ENCODE measurements at regions not wholly inside any gene's neighbourhood (a gene's known extent, or its start where the extent isn't known, plus 50 kb on each side); places are given as distances from the start of the nearest gene placed in this dataset.
"Not testable (repeated sequence)": the region's sequence is repeated elsewhere in the genome, so short reads cannot be mapped to it uniquely, and the experiment has no call there.

DNA sequence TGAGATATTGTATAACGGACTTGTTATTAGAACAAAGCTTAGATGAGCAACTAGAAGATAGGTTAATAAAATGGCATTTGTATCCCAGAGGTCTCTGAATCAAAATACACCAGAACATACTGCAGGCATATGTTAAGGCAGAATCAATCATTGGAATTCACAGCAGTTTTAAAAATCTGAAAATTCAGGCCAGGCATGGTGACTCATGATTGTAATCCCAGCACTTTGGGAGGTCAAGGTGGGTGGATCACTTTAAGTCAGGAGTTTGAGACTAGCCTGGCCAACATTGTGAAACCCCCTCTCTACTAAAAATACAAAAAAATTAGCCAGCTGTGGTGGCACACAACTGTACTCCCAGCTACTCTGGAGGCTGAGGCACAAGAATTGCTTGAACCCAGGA is 405.2 kb downstream of the ZEB2 start:
- no peak for DNase-seq

DNA sequence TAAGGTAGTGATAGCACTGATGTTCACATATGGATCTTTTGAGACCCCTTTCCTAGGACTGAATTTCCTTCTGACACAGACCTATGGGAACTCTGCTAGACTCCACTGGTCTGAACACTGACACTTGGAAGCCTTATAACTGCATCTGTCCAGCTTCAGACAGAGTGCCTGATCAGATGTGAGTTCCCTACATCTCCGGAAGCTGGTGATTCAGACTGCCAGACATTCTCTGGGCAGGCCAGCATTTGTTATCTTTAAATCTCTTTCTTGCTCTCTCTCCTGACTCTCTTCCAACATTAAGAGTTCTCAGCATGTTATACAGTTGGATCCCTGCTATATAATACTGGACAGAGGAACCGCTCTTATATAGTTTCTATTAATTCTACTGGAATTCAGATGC is 408.5 kb downstream of the ZEB2 start:
- no peak for DNase-seq

DNA sequence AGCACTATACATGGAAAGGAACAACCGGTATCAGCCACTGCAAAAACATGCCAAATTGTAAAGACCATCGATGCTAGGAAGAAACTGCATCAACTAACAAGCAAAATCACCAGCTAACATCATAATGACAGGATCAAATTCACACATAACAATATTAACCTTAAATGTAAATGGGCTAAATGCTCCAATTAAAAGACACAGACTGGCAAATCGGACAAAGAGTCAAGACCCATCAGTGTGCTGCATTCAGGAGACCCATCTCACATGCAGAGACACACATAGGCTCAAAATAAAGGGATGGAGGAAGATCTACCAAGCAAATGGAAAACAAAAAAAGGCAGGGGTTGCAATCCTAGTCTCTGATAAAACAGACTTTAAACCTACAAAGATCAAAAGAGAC is 413.8 kb downstream of the ZEB2 start:
- DNase-seq: not testable (repeated sequence)

DNA sequence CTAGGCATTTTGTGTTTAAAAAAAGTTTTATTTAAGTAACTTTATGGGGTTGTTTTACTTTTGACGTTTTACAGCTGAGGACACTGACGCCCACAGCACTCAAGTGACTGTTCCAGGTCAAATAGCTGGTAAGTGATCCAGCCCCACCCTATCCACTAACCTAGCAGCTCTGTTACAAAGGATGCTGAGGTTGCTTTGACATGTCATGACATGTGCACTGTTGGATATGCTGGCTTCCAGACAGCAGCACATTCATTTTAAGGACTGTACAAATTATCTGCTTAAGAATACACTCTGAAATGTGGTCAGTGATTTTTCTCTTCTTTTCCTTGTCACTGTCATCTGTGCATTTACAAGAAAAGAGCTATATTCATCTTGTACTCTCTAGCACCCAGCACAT is 417.5 kb downstream of the ZEB2 start:
- no peak for DNase-seq

DNA sequence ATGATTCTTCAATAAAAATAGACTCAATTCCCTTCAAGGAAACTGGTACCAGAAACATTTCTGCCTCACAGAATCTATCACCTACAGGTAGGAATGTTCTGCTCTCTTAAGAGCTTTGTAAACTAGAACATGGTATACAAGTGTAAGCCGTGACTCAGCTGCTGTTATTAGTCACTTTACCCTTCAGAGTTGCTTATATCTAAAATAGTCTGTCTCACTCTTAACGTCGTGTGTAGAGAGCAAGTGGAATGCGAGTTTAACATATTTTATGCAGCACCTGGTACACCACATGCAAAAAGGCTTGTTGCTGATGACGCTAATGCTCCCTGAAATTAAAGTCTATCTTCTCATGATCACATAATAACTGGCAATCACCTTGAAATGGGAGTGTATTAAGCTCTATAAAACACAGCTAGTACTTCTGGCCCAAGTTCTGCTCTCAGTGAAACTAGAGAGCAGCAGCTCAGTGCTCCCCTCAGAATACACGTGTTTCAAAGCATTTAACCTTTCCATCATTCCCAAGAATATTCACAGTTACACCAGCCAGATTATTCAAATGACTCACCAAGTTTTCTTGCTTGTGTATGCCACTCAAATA is 420.0 kb downstream of the ZEB2 start:
- no peak for DNase-seq

DNA sequence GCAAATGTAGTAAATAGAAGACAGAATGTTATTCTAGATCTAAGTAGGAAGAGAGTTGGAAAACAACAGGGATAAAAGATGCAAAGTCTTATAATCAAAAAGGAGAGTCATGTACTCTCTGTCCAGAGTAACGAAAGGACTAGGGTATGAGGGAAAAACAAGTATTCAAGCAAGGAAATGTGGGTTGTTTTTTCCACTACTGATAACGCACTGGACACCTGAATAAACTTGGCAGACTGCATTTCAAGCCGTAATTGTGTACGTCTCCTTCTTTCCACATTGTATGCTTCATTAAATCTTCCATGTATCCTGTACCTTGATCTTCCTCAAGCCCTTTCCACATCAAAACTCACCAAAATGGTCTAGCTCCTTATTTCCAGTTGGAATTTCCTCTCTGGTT is 420.6 kb downstream of the ZEB2 start:
- no peak for DNase-seq

DNA sequence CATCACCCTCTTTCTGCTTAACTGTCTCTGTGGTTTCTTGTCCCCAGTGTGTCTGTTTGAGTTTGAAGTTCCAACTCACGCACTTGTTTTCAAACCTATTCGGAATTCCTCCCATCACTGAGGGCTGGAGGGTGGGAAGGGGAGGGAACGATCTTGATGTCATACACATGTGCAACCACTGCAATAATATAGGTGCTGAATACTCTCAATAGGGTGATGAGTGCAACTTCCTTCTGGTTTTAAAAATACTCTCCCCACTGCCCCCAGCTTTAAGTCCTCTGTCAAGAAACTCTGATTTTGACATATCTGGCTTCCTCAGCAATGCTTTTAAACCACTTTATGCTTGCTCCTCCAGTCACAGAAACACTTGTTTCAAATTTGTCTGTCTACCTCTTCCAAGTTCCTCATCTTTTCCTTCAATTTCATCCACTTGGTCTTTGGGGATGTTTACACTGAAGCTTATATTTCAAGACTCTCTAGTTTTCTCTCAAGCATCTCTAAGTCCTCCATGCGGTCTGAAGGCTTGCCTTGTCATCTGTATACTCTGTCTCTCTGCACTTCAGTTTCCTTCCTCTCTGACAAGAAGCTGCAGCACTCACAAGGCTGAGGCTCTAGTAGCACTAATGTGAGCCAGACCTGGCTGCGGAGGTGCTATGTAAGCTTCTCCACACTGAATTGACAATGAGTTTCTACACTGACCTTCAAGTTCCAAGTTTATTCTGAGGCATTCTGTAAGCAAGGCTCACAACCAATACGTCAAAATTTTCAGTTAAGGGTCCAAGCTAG is 422.3 kb downstream of the ZEB2 start:
- no peak for DNase-seq

DNA sequence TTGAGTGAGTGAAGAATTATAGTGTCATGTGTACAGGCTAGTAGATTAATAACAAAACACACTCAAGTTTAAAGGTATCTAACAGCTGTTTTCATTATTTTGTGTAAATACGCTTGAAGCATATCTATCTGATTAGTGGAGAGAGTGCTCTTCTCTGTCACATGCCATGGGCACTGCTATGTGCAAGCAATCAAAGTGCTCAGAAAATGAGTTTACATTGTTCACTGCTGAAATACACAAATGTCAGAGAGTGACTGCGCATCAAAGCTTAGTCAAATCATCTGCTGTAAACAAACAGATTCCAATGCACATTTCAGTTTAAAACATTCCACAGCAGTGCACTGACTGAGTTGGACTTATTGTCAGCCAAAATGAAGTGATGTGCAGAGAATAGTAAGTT is 423.4 kb downstream of the ZEB2 start:
- no peak for DNase-seq

DNA sequence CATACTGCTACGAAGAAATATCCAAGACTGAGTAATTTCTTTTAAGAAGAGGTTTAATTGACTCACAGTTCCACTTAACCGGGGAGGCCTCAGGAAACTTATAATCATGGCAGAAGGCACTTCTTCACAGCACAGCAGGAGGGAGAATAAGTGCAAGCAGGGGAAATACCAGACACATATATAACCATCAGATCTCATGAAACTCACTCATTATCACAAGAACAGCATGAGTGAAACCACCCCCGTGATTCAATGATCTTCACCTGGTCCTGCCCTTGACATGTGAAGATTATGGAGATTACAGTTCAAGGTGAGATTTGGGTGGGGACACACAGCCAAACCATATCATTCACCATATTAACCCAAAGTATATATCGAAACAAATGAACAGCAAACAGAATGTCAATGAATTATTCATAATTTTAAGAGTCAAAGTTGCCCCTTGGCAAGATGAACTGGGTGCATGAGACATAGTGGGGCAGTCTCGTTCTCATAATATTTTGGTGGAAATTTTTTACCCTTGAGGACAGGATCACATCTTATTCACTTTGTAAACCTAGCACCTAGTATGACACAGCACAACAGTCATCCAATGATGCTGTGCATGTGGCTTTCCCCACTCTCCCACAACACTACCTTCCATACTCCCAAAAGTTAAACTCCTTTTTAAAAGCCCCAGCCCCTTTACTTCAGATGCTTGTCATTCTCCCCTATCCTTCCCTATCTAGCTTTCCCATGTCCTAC is 425.3 kb downstream of the ZEB2 start:
- no peak for DNase-seq

DNA sequence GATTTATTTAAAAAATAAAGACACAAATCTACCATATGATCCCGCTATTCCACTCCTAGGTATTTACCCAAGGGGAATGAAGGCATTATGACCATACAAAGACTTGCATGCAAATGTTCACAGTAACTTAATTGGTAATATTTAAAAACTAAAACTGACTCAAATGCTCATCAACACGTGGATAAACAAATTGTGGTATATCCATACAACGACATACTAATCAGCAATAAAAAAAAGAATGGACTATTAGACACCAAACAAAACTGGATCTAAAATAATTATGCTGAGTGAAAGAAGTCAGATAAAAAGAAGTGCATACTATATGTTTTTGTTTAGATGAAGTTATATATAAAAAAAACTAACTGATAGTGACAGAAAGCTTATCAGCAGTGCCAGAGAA is 428.3 kb downstream of the ZEB2 start:
- no peak for DNase-seq

DNA sequence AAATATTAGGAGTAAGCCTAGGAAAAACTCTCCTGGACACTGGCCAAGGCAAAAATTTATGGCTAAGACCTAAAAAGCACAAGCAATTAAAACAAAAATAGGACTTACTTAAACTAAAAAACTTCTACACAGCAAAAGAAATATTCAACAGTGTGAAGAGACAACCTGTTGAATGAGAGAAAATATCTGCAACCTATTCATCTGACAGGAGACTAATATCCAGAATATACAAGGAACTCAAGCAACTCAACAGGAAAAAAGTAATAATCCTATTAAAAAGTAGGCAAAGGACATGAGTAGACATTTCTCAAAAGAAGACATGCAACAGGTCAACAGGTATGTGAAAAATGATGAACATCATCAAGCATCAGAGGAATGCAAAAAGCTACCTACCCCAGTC is 431.1 kb downstream of the ZEB2 start:
- no peak for DNase-seq

DNA sequence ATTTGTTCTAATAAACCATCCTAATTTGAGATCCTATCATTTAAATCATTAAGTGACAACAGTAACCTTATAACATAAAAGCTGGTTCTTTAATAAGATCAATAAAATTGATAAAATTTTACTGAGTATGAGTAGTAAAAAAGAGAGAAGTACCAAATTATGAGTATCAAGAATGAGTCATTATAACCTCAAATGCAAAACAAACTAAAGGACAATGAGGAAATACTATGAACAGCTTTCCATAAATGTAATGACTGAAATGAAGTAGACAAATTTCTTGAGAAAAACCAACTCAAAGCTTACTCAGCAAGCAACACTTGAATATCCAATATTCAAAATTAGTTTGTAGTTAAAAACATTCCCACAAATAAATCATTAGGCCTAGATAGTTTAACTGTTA is 433.0 kb downstream of the ZEB2 start:
- DNase-seq: no peak

DNA sequence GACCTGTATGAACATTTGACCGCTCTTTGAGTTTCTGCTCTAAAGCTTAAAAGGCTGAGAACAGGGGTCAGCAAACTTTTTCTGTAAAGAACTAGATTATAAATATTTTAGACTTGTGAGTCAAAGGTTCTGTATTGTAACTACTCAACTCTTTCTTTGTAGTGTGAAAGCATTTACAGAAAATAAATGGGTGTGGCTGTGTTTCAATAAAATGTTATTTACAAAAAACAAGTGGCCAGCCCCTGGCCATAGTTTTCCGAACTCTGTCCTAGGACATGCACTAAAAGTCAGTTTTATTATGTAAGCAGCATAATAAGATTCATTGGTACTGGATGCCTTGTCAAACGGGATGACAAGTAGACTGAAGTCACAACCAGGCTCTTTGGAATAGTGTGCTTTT is 434.9 kb downstream of the ZEB2 start:
- no peak for DNase-seq

DNA sequence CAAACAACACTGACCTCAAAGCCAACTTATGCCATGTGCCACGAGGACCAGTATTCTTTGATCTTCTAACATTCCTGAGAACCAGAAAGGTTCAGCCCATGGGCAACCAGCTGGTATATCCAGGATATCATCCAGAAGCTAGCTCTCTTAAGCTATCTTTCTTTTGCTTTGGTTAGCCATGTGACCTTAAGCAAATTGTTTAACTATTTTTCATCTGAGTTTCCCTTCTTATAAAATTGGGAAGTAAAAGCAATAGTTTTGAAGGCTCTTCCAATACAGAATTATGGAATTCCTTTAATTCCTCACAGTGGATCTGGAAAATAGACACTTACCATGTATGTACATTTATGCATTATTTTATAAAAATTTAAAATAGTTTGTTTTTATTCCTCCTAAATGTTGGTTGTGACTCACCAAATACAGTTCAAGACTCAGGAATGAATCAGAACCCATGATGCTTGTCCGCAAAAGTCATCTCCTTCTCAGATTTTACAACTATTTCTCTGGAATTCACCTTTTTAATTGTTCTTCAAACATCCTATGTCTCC is 435.7 kb downstream of the ZEB2 start:
- no peak for DNase-seq

DNA sequence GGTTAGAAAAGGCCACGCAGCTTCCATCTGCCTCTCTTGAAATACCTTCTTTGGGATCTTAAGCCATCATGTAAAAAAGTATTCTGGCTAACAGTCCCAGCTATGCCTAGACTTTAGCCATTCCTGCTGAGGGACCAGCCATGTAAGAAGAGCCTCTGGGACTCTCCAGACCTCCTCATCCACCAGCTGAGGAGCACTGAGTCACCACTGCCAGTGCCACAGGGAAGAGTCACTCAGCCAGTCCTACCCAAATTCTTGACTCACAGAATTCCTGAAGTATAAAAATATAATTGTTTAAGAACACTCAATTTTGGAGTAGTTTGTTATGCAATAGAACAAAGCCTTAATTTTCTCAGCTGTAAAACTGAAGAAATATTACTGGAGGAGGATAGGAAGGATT is 436.7 kb downstream of the ZEB2 start:
- DNase-seq: no peak

DNA sequence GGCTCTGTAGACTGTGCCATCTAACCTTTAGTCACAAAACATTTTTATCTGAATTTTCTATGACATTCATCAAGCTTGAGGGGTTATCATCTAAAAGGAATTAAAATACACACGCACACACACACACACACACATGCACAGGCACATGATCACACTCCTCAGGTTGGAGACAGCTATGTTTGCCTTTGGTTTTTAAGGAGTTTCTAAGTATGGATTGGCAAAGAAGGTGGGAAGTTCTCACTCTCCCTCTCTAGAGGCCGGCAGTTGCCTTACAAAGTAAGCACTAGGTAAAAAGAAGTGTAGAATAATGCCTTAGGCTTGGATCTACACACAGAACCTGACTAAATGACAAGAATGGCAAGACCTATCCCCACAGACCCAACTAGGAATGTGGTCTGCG is 437.1 kb downstream of the ZEB2 start:
- no peak for DNase-seq

DNA sequence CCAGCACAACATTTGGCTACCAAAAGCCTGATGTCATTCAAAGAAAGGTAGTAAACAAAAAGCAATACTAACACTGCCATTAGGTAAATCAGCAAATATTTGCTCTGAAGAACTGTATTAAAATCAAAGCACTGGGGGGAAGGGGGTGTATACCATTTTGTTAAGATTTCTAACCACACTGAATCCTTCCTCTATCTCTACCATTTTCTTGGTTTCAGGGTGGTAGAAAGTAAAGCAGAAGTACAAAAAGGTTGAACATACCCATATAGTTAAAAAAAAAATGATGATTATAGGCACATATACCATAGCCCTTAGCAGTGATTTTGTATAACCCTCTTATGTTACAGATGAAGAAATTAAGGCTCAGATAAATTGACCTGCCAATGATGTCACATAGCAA is 437.6 kb downstream of the ZEB2 start:
- no peak for DNase-seq

DNA sequence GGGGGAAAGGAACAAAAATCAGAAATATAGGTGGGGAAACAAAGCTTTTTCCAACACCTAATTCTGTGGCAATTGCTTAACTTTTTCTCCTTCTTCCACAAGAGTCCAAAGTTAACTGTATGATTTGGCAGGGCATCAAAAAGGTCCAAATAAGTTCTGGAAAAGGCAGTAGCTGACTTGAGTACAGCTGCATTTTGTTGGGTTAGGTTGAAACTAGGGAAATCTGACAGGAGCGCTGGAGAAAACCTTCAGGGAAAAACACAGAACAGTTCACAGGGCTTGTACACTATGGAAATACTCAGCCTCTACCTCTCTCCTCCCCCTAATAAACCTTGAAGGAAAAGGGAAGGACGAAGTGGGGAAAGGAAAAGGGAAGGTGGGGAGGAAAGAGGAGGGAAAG is 438.6 kb downstream of the ZEB2 start:
- DNase-seq: no peak

DNA sequence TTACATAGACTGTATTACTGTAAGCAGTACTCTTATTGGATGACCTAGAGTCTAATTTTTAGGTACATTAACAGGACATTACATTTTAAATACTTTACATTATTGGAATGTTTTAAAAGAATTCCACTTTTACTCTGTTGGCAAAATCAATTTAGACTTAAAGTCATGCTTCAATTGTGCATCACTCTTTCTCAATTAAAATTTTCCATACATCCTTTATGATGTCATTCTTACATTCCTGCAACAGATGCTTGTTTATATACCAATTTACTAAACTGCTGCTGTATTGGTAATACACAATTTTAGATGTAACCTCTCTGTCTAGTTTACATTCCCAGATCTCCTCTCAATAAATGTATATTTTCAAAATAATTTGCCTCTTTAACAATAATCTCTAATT is 440.1 kb downstream of the ZEB2 start:
- DNase-seq: no peak

DNA sequence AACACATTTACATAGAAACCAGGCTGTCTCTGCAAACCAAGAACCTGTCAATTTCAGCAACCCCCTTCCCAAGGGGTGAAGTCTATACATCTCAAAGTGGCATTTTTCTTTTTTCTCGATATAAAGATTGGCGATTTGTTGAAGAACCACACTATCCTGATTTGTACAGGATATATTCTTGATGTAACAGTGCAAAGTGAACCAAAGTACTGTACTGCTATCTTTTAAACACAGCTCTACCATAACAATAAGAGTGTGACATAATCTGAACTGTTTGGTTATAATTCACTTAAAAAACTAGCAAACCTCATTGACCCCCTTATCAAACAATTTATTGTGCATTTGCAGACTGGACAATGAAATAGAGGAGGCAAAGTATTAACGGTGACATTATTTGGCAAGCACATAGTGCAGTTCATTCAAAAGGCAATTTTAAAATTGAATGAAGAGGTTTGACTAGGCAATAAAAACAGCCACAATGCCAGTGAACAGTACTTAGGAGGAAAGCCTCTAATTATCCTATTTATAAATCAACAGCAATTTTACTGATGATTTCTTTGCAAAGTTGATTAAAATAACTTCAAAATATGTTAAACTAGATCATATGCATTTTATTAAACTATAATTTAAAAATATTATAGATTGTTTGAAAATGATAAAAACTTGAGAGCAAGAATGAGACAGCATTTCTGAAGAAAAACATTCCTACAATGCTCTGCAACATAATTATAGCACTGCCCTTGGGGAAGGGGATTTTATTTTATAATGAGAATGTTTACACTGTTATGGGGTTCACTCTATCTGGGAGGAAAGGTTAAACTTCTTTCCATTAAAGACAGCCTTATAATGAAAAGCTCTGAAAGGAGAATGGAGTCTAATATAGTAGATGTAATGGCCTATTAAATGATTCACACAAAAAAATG is 440.9 kb downstream of the ZEB2 start:
- no peak for DNase-seq

DNA sequence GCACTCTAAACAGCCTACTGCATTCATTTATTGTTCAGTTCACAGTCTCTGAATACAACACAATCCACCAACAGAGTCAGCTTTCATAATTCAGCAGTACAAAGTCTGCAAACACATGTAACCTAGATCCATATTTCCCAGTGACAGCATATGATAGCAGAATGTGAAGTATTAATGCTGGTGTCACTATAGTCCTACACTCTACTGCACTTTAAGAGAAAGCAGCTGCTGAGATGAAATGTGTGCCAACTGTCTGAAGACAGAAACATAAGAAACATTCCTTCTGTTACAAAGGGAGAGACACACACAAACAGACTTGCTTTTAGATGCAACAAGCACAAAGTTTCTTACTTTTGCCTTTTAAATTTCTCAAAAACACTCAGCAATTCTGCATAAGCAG is 441.8 kb downstream of the ZEB2 start:
- DNase-seq: no peak

DNA sequence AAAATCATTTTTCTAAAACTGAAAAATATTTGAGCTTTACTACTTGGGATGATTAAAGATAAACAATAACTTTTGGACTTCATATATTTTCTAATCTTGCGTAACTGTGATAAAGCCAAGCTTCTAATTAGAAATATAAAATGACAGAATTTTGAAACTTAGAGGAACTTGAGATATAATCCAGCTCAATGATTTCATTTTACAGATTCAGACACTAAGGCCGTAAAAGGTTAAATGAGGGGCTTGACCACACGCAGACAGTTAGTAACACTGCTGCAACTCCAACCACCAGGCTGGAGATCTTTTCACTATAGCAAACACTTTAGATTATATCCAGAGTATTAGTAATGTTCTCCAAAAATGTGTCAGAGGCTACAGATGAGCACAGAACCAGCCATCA is 445.5 kb downstream of the ZEB2 start:
- no peak for DNase-seq

DNA sequence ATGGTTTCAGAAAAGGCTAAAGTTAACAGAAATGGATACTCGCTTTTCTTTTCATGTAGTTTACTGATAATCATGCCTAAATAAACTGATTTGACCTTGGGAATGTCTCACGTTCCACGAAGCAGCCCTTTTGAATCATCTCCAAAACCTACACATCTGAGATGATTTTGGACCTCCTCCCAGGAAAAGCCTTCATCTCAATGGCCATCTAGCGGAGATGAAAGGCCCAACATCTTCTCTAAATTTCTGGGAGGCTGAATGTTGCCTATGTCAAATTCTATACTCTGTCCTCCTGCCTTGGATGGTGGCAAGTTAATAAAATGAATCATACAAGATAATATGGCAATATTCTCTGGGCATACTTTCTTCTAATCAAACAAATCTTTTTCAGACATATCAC is 448.5 kb downstream of the ZEB2 start:
- DNase-seq: no peak

Measured in activated CD4-positive, CD25-positive, alpha-beta regulatory T cell treated with anti-CD3 and anti-CD28 coated beads, Interleukin-2, amount 50 U/mL, for 72 hours (primary cell).